Stimulated activated CD4-positive, alpha-beta T cell treated with anti-CD3 and anti-CD28 coated beads, Interleukin-4, amount 100 ng/mL, for 1 hour (primary cell): ENCODE measurements at regions not wholly inside any gene's neighbourhood (a gene's known extent, or its start where the extent isn't known, plus 50 kb on each side); places are given as distances from the start of the nearest gene placed in this dataset.

Experiments used
- DNase-seq: peaks from one replicate; pipeline ENCODE4 v3.0.0-alpha.2; 2020

DNA sequence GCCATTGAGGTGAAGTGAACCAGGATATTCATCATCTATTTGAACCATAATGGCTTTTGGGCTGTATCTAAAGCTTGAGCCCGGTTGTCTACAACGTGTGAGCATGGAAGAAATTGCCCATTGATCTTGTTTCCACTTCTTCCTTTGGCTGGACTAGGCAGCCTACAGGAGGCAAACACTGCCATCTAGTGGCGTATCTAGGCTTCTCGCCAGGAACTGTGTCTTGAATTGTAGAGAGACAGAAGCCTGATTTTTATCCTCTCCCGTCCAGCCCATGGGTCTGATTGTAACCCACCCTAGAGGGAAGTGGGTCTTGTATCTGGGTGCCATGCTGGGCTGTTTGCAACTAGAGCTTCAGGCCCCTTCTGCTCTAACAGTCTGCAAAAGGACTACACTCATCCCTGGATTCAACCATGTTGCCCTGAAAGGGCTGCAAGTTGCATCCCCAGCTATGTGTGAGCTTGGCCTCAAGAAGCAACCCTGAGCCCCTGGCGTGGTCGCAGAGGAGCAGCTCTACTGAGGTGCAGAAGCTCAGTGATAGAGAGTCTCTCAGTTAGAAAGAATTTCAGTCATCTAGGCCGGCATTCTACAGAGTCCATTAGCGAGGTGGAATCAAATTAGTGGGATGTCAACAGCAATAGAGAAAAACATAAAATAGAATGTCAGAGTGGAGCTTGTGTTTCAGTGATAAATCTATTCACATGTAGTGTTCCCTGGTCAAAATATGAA is 170.2 kb upstream of the UMPS start:
- peak; percentile 47 for DNase-seq

DNA sequence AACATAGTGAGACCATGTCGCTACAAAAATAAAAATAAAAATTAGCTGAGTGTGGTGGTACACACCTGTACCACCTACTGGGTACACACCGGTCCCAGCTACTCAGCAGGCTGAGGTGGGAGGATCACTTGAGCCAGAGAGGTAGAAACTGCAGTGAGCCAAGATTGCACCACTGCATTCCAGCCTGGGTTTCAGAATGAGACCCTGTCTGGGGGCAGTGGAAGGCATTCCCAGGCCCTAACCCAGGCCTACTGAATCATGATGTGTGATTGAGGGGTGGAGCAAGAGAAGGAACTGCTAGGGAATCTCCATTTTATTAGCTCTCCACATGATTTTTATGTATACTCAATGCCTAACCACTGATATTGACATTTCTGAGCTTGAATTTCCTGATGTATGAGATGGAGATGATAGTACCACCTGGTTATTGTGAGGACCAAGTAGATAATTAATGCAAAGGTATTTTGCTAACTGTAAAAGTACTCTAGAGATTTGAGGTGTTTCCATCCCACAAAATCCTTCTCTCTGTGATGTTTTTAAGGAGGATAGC is 169.5 kb upstream of the UMPS start:
- DNase-seq = no peak

DNA sequence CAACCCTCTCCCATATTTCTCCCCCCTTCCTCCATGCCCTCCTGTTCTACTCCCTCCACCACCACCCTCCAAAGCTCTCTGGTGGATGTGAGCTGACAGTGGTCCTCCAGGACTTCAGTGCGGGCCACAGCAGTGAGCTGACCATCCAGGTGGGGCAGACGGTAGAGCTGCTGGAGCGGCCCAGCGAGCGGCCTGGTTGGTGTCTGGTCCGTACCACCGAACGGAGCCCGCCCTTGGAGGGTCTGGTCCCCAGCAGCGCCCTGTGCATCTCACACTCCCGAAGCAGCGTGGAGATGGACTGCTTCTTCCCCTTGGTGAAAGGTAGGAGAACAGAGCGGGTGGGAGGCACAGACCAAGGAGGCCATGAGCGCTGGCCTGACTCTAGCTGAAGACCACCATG is 167.5 kb upstream of the UMPS start:
- no peak for DNase-seq

GRCh38 chr3:124563376-124563775 is 166.9 kb upstream of the UMPS start:
- DNase-seq = no peak

- peak; percentile 34 for DNase-seq
These were observed 165.2 kb upstream of the UMPS start for GRCh38 chr3:124565013-124565412.

GRCh38 chr3:124565551-124565950 is 164.7 kb upstream of the UMPS start:
- no peak for DNase-seq

DNA sequence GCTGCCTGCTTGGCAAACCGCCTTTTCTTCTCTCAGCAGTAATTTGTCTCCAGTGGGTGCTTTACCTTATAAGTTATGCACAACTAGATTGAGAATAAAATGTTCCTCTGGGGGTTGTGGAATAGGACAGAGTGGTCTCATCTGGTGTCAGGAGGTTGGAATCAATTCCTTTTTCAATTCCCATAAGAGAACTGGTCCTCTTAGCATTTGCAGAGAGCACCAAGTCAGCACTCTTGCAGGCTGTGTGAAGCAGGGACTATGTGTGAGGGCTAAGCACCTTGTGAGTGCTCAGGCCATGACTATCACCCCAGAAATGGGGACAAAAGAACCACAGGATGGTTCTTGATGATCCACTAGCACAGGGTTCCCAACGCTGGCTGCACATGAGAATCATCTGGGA is 163.6 kb upstream of the UMPS start:
- no peak for DNase-seq

DNA sequence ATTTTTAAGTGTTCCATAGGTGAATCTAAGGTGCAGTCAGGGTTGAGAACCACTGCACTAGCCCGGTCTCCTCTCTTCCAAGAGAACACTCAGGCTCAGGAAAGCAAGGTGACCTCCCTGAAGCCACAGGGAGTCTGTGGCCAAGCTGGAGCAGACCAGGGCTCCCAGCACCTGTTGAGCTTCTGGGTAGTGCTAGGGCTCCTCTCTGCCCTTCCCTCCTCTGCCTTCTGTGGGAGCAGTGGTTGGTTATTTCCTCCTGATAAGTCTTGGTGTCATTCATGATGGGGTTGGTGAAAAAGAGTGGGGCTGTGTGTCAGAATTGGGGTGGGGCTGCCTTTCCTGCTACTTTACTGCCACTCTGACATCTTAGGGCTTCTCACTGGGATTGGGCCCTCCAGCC is 163.1 kb upstream of the UMPS start:
- DNase-seq = no peak

GRCh38 chr3:124569761-124570160 is 160.5 kb upstream of the UMPS start:
- DNase-seq = no peak

- DNase-seq = no peak
These were observed 160.0 kb upstream of the UMPS start for GRCh38 chr3:124570232-124570631.

GRCh38 chr3:124572851-124573405 is 157.3 kb upstream of the UMPS start:
- DNase-seq = no peak

- no peak for DNase-seq
These were observed 156.2 kb upstream of the UMPS start for GRCh38 chr3:124574012-124574411.

DNA sequence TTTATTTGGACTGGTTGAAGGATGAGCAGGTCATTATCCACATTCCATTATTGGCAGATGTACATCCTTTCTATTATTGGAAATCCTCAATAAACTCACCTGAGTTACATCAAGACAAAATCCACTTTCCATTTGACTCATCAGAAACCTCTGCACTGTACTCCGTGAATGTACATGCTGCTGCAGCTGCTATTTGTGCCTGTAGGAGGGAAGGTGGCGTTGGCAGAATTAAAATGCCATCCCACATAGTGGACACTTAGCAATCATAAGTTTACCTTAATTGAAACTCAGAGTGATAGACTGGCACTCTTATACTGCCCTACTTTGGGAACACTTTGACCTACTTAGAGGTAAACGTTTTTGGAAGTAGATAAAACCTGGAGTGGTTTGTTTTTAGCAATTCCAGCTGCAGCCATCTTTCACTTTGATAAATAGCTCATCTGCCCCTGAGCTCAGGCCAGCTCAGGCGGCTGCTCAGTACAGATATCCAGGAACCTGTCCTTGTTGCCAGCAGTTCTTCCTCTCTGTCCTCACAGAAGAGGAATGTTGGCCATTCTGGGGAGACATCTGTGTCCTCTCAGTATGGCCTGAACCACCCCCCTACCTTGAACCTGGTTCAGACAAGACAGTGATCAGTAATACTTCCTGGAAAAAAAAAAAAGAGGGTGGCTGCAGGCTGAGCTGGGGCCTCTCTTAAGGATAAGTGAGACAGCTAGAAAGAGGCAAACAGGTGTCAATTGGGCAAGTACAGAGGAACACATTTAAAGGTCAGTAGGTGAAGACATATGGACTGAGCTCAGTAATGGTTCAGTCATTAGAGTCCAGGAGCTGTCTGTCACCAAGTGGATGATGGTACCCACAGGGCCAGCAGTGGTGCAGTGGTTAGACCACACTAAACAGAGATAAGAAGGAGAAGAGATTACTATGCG is 153.4 kb upstream of the UMPS start:
- DNase-seq = no peak

GRCh38 chr3:124577494-124578167 is 152.6 kb upstream of the UMPS start:
- DNase-seq = no peak

GRCh38 chr3:124579641-124580040 is 150.6 kb upstream of the UMPS start:
- DNase-seq = no peak

DNA sequence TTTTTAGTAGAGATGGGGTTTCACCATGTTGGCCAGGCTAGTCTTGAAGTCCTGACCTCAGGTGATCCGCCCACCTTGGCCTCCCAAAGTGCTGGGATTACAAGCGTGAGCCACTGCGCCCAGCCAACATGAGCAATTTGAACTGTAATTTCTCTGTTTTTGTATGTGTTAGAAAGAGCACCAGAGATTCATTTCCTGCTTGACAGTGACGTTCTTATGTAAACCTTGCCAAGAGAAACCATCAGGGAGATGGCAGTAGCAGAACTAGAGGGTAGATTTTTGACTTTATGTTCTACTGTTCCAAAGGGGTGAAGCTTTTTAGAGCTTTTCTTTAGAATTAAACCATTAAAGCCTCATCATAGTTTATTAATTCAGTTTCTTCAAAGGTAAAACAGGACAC is 148.1 kb upstream of the UMPS start:
- DNase-seq = no peak

DNA sequence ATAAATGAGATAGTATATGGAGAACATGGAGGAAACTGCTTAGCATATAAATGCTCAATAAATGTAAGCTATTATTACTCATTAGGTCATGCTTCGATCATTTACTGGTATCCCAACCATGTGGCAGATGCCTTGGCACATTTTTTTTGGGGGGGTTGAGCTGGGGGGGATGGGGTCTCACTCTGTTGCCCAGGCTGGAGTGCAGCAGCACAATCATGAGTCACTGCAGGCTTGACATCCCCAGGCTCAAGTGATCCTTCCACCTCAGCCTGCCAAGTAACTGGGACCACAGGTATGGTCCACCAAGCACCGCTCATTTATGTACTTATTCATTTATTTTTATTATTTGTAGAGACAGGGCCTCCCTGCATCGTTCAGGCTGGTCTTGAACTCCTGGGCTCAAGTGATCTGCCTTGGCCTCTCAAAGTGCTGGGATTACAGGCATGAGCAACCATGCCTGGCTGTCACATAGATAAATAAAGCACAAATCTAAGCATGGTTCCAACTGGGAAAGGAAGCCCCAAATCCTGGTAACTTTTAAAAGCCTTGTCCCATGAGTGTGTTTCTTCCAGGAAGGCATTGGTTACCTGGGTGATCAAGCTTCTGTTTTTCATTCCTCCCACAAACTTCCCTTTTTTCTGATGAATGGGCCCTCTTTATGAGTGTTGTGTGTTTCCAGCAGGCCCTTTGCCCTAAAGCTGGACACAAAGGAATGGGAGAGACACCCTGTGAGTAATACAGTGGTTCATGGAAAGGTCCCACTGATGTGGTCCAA is 147.4 kb upstream of the UMPS start:
- DNase-seq = no peak

- no peak for DNase-seq
These were observed 146.1 kb upstream of the UMPS start for GRCh38 chr3:124584245-124584551.

- DNase-seq = peak; percentile 27
These were observed 145.5 kb upstream of the UMPS start for GRCh38 chr3:124584552-124585391.

DNA sequence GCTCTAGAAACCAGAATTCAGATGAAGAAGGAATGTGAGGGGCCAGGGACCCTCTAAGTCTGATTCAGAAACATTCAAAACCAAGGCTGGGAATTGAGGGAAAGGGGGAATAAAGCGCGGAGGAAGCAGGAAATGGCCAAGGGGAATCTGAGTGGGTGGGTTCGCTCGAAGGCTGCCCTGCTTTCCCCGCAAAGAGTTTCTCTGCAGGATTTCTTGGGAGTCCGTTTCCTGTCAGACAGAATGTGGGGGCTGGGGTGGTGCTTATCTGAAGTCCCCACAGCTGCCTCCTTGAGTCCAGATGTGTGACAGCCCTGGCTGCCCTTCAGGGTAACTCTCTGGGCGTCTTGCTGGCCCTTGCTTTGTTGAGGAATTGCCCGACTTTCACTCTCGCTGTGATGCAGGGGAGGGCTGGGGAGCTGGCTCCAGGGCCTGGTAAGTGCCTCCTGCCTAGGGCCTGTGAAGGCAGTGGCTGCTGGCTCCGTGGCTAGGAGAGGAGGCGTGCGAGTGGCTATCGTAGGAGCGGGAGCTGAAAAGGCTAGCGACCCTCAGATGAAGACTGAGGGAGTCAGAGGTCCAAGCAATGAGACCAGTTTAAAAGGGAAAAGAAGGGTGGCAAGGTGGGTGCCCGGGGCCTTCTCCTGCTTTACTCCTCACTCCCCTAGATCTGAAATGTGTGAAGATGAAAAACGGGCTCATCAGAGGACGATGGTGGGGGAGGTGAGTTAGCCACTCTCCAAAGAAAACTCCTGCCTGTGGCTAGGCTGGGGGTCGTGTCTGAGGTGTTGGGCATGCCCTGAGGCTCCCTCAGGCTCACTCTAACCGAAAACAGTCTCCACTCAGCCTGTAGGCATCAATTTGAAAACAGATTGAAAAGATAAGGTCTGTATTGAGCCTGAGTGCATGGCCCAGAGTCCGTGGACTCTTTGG is 143.9 kb upstream of the UMPS start:
- no peak for DNase-seq
